Esophagus muscularis mucosa (tissue), 4 donors: ENCODE measurements at regions not wholly inside any gene's neighbourhood (a gene's known extent, or its start where the extent isn't known, plus 50 kb on each side); places are given as distances from the start of the nearest gene placed in this dataset.

Experiments
- DNase-seq: peaks from one replicate; pipeline ENCODE4 v3.0.0-alpha.2; 2017; ENCODE audit errors: extremely low spot score
- H3K27ac ChIP-seq, 4 donors: fragments of 200-600 bp; sonication (generic); replicated peaks in 1 of 4; 1 replicate in 3 of 4; 2 replicates in 1 of 4; pipeline ENCODE4 v1.5.1; 2016 to 2019; ENCODE audit warnings: mild to moderate bottlenecking in 1 of 4
- H3K27me3 ChIP-seq, 4 donors: fragments of 200-600 bp; sonication (generic); one replicate each; pipeline versions ENCODE4 v1.5.1 to v1.6.0; 2016 to 2019
- H3K36me3 ChIP-seq, 4 donors: fragments of 200-600 bp; sonication (generic); one replicate each; pipeline ENCODE4 v1.5.1; 2016 to 2019
- H3K4me1 ChIP-seq, 4 donors: fragments of 200-600 bp; sonication (generic); one replicate each; pipeline ENCODE4 v1.5.1; 2016 to 2019
- H3K4me3 ChIP-seq, 4 donors: fragments of 200-600 bp; sonication (generic); 1 replicate in 2 of 4; 2 replicates in 2 of 4; pipeline ENCODE4 v1.5.1; 2016 to 2019; ENCODE audit warnings: mild to moderate bottlenecking in 4 of 4, moderate library complexity in 1 of 4
- H3K9me3 ChIP-seq, 4 donors: fragments of 200-600 bp; sonication (generic); 1 replicate in 3 of 4; 2 replicates in 1 of 4; pipeline ENCODE4 v1.5.1; 2016 to 2019
- EP300 ChIP-seq: sonication (generic); formaldehyde crosslinking; IDR thresholded peaks from one replicate; pipeline ENCODE4 v1.6.1; 2017; ENCODE audit warnings: antibody characterized with exemption
- POLR2A ChIP-seq: fragments of 450-650 bp; IDR thresholded peaks from one replicate; pipeline ENCODE4 v1.6.1; 2017; ENCODE audit warnings: antibody characterized with exemption, moderate library complexity, mild to moderate bottlenecking, low read depth
- POLR2AphosphoS5 ChIP-seq, 2 donors: sonication (generic); formaldehyde crosslinking; IDR thresholded peaks; one replicate each; pipeline ENCODE4 v1.6.1; 2017; ENCODE audit warnings: antibody characterized with exemption in 2 of 2
- WGBS: methylation state at CpG from one replicate; pipeline ENCODE4 v1.1.5; 2018; 5-methylcytosine and 5-hydroxymethylcytosine counted together
- intact Hi-C: fragments of 100-400 bp; cut with DNase I; formaldehyde crosslinking; loops from one replicate; pipeline ENCODE4 v1.15.1; 2023
- TF ChIP-seq, protein P1 (sequence below), 3 experiments: fragments of 200-600 bp in 2 of 3; fragments of 450-650 bp in 1 of 3; sonication (generic) in 2 of 3; IDR thresholded peaks; one replicate each; pipeline ENCODE4 v1.5.1; 2017 to 2019; ENCODE audit warnings: antibody characterized with exemption in 3 of 3, mild to moderate bottlenecking in 2 of 3, moderate library complexity in 1 of 3

DNA sequence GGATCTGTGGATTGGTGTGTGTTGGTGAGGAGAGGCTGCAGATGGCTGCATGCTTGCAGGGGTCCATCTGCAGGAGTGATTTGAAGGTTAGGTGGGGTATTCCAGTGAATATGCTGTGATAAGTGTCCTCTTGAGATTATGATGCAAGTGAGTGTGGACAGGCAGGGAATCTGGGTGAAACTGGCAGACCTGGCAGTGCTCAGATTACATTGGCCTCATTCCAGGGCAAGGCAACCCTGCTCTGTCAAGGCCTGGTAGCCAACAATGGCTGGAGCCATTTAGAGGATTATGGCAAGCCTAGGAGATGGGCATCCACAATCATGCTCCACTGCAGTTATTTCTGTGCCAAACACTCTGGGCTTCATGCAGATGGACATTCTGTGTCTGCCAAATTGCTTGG is 113.9 kb downstream of the RTL3 start:
- peaks cover 0 to 16% (median 0%) of the 10 kb centered on the region in 4 donors for H3K9me3 ChIP-seq
- no peaks in the 10 kb centered on the region for H3K4me1 ChIP-seq
- H3K27me3 ChIP-seq, result no peaks in the 10 kb centered on the region
- intact Hi-C loops, result no loop called here
- H3K36me3 ChIP-seq, result no peaks in the 10 kb centered on the region
- no peak overlapping the region for H3K4me3 ChIP-seq
- TF ChIP-seq POLR2A, result no peak
- TF ChIP-seq POLR2AphosphoS5 (IDR thresholded peaks at IDR 0.05), result no peak
- TF ChIP-seq, protein P1, sequence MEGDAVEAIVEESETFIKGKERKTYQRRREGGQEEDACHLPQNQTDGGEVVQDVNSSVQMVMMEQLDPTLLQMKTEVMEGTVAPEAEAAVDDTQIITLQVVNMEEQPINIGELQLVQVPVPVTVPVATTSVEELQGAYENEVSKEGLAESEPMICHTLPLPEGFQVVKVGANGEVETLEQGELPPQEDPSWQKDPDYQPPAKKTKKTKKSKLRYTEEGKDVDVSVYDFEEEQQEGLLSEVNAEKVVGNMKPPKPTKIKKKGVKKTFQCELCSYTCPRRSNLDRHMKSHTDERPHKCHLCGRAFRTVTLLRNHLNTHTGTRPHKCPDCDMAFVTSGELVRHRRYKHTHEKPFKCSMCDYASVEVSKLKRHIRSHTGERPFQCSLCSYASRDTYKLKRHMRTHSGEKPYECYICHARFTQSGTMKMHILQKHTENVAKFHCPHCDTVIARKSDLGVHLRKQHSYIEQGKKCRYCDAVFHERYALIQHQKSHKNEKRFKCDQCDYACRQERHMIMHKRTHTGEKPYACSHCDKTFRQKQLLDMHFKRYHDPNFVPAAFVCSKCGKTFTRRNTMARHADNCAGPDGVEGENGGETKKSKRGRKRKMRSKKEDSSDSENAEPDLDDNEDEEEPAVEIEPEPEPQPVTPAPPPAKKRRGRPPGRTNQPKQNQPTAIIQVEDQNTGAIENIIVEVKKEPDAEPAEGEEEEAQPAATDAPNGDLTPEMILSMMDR (IDR thresholded peaks at IDR 0.05), result no peak
- no peak for TF ChIP-seq EP300
- DNase-seq, result no peak
- no peak overlapping the region for H3K27ac ChIP-seq

DNA sequence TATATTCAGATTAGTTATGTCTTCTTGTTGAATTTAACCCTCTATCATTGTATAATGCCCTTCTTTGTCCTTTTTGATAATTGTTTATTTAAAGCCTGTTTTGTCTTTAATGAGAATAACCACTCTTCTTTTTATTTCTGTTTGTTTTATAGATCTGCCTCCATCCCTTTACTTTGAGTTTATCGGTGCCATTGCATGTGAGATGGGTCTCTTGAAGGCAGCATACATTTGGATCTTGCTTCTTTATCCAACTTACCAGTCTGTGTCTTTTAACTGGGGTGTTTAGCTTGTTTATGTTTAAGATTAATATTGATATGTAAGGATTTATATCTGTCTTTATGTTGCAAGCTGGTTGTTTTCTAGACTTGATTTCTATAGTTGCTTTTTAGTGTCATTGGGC is 115.8 kb downstream of the RTL3 start:
- 93% methylated on average over 1 of the region's 1 CpG for WGBS
- Histone ChIP-seq H3K27me3 (no peaks in the 10 kb centered on the region), H3K4me3 (no peak overlapping the region), H3K27ac (no peak overlapping the region), H3K4me1 (no peaks in the 10 kb centered on the region), H3K36me3 (no peaks in the 10 kb centered on the region), H3K9me3 (peaks cover 0 to 16% (median 0%) of the 10 kb centered on the region in 4 donors)
- no peak for TF ChIP-seq POLR2AphosphoS5 (IDR thresholded peaks at IDR 0.05)
- TF ChIP-seq, protein P1 (IDR thresholded peaks at IDR 0.05), result no peak
- TF ChIP-seq POLR2A, result no peak
- no peak for TF ChIP-seq EP300
- DNase-seq, result no peak
- intact Hi-C loops, result no loop called here

DNA sequence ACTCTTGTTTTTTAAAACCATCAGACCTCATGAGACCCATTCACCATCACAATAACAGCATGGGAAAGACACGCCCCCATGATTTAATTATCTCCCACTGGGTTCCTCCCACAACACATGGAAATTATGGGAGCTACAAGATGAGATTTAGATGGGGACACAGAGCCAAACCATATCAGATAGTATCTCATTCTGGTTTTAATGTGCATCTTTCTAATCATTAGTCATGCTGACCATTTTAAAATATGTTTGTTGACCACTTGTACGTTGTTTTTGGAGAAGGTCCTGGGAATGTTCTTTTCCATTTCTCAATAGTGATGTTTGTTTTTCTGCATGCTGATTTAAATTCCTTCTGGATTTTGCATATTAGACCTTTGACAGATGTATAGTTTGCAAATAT is 119.0 kb downstream of the RTL3 start:
- DNase-seq, result no peak

GRCh38 chrX:78534221-78534620 is 124.9 kb downstream of the RTL3 start:
- Histone ChIP-seq H3K4me1 (peaks cover 0 to 40% (median 14%) of the 10 kb centered on the region in 4 donors), H3K9me3 (no peaks in the 10 kb centered on the region), H3K36me3 (no peaks in the 10 kb centered on the region), H3K27ac (peak overlapping the region in 2 of 4 donors; percentile 13 to 28), H3K4me3 (no peak overlapping the region), H3K27me3 (no peaks in the 10 kb centered on the region)
- 50% methylated on average over 2 of the region's 2 CpGs for WGBS
- TF ChIP-seq POLR2AphosphoS5 (IDR thresholded peaks at IDR 0.05) (no peak), EP300 (no peak), POLR2A (no peak)
- TF ChIP-seq, protein P1 (IDR thresholded peaks at IDR 0.05), result no peak
- DNase-seq, result no peak
- intact Hi-C loops, result no loop called here

More for the DNA sequence above, 119.0 kb downstream of the RTL3 start:
- Histone ChIP-seq H3K4me3 (no peak overlapping the region), H3K4me1 (no peaks in the 10 kb centered on the region), H3K27ac (no peak overlapping the region), H3K9me3 (peaks cover 0 to 16% (median 0%) of the 10 kb centered on the region in 4 donors), H3K27me3 (no peaks in the 10 kb centered on the region), H3K36me3 (no peaks in the 10 kb centered on the region)
- TF ChIP-seq POLR2A (no peak), EP300 (no peak), POLR2AphosphoS5 (IDR thresholded peaks at IDR 0.05) (no peak)
- TF ChIP-seq, protein P1 (IDR thresholded peaks at IDR 0.05), result no peak
- WGBS, result 72% methylated on average over 2 of the region's 2 CpGs
- intact Hi-C loops, result no loop called here

GRCh38 chrX:78532363-78532762 is 126.8 kb downstream of the RTL3 start:
- Histone ChIP-seq H3K36me3 (no peaks in the 10 kb centered on the region), H3K9me3 (no peaks in the 10 kb centered on the region), H3K27ac (peak overlapping the region; percentile 45 to 58 (median 54)), H3K4me1 (peaks cover 0 to 40% (median 14%) of the 10 kb centered on the region in 4 donors), H3K27me3 (no peaks in the 10 kb centered on the region), H3K4me3 (no peak overlapping the region)
- DNase-seq, result no peak
- intact Hi-C loops, result no loop called here
- TF ChIP-seq, protein P1 (IDR thresholded peaks at IDR 0.05), result no peak
- TF ChIP-seq POLR2A (no peak), POLR2AphosphoS5 (IDR thresholded peaks at IDR 0.05) (peak in 1 of 2 donors; percentile 19)
